OCI-LY1 (cell line): ENCODE measurements at regions not wholly inside any gene's neighbourhood (a gene's known extent, or its start where the extent isn't known, plus 50 kb on each side); places are given as distances from the start of the nearest gene placed in this dataset.

Experiments used
- EZH2 ChIP-seq: fragments of 200-600 bp; sonication (generic), shearing (Covaris generic); IDR thresholded peaks from 2 replicates; pipeline ENCODE4 v1.8.0; 2017; ENCODE audit warnings: borderline replicate concordance, mixed run types, mild to moderate bottlenecking, antibody characterized with exemption, low read length, moderate library complexity, mixed read lengths
- TF ChIP-seq, protein P1 (sequence below): fragments of 200-600 bp; sonication (generic), shearing (Covaris generic); IDR thresholded peaks from 2 replicates; pipeline ENCODE4 v1.5.1; 2017; ENCODE audit warnings: mild to moderate bottlenecking, antibody characterized with exemption, low read length, moderate library complexity, mixed read lengths

- TF ChIP-seq, protein P1, sequence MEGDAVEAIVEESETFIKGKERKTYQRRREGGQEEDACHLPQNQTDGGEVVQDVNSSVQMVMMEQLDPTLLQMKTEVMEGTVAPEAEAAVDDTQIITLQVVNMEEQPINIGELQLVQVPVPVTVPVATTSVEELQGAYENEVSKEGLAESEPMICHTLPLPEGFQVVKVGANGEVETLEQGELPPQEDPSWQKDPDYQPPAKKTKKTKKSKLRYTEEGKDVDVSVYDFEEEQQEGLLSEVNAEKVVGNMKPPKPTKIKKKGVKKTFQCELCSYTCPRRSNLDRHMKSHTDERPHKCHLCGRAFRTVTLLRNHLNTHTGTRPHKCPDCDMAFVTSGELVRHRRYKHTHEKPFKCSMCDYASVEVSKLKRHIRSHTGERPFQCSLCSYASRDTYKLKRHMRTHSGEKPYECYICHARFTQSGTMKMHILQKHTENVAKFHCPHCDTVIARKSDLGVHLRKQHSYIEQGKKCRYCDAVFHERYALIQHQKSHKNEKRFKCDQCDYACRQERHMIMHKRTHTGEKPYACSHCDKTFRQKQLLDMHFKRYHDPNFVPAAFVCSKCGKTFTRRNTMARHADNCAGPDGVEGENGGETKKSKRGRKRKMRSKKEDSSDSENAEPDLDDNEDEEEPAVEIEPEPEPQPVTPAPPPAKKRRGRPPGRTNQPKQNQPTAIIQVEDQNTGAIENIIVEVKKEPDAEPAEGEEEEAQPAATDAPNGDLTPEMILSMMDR, result no peak
- TF ChIP-seq EZH2, result no peak
Measured at GRCh38 chr4:111890412-111890811, 254.8 kb upstream of the FAM241A start.
